RWPE2 (cell line): ENCODE measurements at regions not wholly inside any gene's neighbourhood (a gene's known extent, or its start where the extent isn't known, plus 50 kb on each side); places are given as distances from the start of the nearest gene placed in this dataset.
A peak's percentile ranks its signal among the peaks of the same experiment; 100 is the strongest.

Experiments used
- ATAC-seq: fragments of 200-7000 bp; cut with Tn5 transposase; 3 replicates; pipeline ENCODE4 v1.9.1; 2021; ENCODE audit warnings: low read depth
- DNase-seq: peaks from one replicate; pipeline ENCODE4 v3.0.0-alpha.2; 2020; ENCODE audit warnings: low spot score
- H3K27ac ChIP-seq: fragments of 450-650 bp; 2 replicates; pipeline ENCODE4 v1.5.1; 2017; ENCODE audit warnings: mild to moderate bottlenecking; ENCODE audit not compliant: poor library complexity, severe bottlenecking
- H3K27me3 ChIP-seq: fragments of 250-450 bp; sonication (Bioruptor Pico); 2 replicates; pipeline ENCODE4 v1.5.1; 2021; ENCODE audit warnings: mild to moderate bottlenecking, moderate library complexity; ENCODE audit not compliant: insufficient read depth, poor library complexity, severe bottlenecking
- H3K36me3 ChIP-seq: fragments of 250-450 bp; sonication (Bioruptor Pico); 2 replicates; pipeline ENCODE4 v1.5.1; 2020; ENCODE audit warnings: low read depth, mild to moderate bottlenecking, moderate library complexity
- H3K4me1 ChIP-seq: fragments of 250-450 bp; sonication (Bioruptor Pico); 2 replicates; pipeline ENCODE4 v1.5.1; 2021; ENCODE audit warnings: mild to moderate bottlenecking, moderate library complexity; ENCODE audit not compliant: insufficient read depth, poor library complexity, severe bottlenecking
- H3K4me3 ChIP-seq: fragments of 250-450 bp; sonication (Bioruptor Pico); 2 replicates; pipeline ENCODE4 v1.5.1; 2021; ENCODE audit warnings: mild to moderate bottlenecking, moderate library complexity; ENCODE audit not compliant: severe bottlenecking
- H3K9me3 ChIP-seq: fragments of 250-450 bp; sonication (Bioruptor Pico); 2 replicates; pipeline ENCODE4 v1.5.1; 2021; ENCODE audit warnings: mild to moderate bottlenecking, moderate library complexity; ENCODE audit not compliant: severe bottlenecking
- TF ChIP-seq, protein P1 (sequence below): fragments of 450-650 bp; IDR thresholded peaks from one replicate; pipeline ENCODE4 v1.5.1; 2017; ENCODE audit warnings: mild to moderate bottlenecking, moderate library complexity; ENCODE audit not compliant: poor library complexity, severe bottlenecking

DNA sequence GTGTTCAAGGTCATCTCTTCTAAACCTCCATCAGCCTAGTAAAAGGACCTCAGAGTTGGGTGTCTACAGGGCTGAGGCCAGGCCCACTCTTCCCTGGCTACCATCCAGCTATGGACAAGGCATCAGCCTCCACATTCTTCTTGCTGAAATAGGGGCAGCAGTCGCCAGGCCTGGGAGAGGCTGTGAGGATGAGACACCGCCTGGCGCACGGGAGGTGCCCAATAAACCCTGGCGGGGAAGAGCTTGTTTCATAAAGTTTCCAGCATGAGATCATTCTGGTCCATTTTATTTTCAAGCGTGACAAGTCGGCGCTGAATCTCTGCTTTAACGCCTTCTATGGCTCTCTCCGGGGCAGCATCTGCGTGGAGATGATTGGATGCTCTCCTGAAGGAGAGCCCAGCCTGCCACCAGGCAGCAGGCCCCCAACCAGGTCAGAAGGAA is 153.4 kb downstream of the OLFM1 start:
- DNase-seq, result peak; percentile 36
- no peak overlapping the region for H3K27ac ChIP-seq
- peaks cover 52% of the 10 kb centered on the region for H3K27me3 ChIP-seq
- H3K4me3 ChIP-seq, result no peak overlapping the region
- no peaks in the 10 kb centered on the region for H3K4me1 ChIP-seq
- TF ChIP-seq, protein P1, sequence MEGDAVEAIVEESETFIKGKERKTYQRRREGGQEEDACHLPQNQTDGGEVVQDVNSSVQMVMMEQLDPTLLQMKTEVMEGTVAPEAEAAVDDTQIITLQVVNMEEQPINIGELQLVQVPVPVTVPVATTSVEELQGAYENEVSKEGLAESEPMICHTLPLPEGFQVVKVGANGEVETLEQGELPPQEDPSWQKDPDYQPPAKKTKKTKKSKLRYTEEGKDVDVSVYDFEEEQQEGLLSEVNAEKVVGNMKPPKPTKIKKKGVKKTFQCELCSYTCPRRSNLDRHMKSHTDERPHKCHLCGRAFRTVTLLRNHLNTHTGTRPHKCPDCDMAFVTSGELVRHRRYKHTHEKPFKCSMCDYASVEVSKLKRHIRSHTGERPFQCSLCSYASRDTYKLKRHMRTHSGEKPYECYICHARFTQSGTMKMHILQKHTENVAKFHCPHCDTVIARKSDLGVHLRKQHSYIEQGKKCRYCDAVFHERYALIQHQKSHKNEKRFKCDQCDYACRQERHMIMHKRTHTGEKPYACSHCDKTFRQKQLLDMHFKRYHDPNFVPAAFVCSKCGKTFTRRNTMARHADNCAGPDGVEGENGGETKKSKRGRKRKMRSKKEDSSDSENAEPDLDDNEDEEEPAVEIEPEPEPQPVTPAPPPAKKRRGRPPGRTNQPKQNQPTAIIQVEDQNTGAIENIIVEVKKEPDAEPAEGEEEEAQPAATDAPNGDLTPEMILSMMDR, result no peak
- no peak for ATAC-seq
- no peaks in the 10 kb centered on the region for H3K36me3 ChIP-seq
- no peaks in the 10 kb centered on the region for H3K9me3 ChIP-seq

DNA sequence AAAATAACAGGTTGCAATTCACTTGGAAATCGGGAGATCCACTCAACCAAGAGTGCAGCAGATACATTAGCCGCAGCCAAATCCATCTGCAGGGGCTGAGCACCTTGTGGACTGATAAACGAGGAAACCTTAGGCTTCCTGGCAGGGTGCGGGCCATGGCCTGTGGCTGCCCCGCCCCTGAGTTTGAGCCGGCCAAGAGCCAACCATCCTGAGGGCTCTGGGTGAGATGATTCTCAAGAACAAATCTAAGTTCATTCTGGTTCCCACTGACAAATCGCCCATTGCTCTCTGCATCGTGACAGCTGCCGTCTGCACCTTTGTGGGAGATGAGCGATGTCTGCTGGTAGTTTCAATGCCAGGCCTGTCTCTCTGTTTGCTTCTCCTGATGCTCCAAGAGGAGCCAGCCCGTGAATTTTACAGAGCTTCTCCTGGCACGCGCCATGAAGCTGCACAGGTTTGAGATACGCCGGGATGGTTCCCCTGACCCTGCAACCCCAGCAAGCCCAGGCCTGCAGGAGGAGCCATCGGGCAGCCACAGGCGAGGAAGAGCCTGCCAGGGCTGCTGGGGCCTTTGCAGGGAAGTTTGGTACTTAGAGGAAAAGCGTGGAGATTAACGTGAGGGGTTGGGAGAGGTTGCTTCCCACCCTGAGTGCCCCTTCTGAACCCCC is 154.0 kb downstream of the OLFM1 start:
- H3K27ac ChIP-seq, result no peak overlapping the region
- peak; percentile 55 for ATAC-seq
- H3K4me1 ChIP-seq, result no peaks in the 10 kb centered on the region
- peaks cover 59% of the 10 kb centered on the region for H3K27me3 ChIP-seq
- H3K4me3 ChIP-seq, result no peak overlapping the region
- no peaks in the 10 kb centered on the region for H3K36me3 ChIP-seq
- no peaks in the 10 kb centered on the region for H3K9me3 ChIP-seq
- TF ChIP-seq, protein P1, result peak; percentile 28
- peak; percentile 29 for DNase-seq

DNA sequence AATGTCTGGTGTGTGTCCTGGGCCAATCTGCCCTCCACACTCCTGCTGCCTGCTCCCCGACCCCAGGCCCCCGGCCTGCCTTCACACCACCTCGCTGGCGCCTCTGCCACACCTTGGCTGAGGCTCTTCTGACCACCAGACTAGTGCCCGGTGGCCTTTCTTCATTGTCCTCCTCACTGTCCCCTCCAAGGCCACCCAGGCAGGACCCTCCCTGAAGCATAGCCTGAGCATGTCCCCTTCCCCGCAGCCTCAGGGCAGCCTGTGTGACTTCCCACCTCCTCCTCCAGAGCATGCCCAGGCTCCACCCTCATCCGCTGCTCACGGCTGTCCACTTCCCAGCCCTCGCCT is 154.6 kb downstream of the OLFM1 start:
- Histone ChIP-seq H3K4me3 (no peak overlapping the region), H3K9me3 (no peaks in the 10 kb centered on the region), H3K36me3 (no peaks in the 10 kb centered on the region), H3K27me3 (peaks cover 61% of the 10 kb centered on the region), H3K4me1 (no peaks in the 10 kb centered on the region), H3K27ac (no peak overlapping the region)
- TF ChIP-seq, protein P1, result no peak
- DNase-seq (peak; percentile 47), ATAC-seq (no peak)

DNA sequence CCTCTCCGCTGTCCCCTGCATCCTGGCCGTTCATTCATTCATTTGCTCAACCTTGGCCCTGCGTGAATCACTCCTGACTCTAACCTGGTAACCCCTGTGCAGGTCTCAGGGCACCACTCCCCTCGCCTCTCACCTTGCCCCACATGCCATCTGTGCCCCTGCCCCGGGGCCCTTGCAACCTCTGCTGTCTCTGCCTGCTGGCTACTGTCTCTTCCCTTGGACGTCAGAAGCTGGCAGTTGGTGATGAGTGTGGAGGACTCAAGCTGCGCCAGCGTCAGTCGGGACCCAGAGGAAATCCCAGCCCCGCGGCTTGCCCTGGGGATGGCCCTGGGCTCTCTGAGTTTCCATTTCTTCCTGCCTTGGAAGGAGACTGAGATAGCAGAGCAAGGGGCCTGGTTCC is 154.9 kb downstream of the OLFM1 start:
- ATAC-seq (no peak), DNase-seq (peak; percentile 20)
- H3K27ac ChIP-seq, result no peak overlapping the region
- H3K27me3 ChIP-seq, result peaks cover 61% of the 10 kb centered on the region
- H3K36me3 ChIP-seq, result no peaks in the 10 kb centered on the region
- no peaks in the 10 kb centered on the region for H3K9me3 ChIP-seq
- no peak overlapping the region for H3K4me3 ChIP-seq
- TF ChIP-seq, protein P1, result no peak
- H3K4me1 ChIP-seq, result no peaks in the 10 kb centered on the region
